NOMO-1 treated with DMSO at 0.1 percent for 48 hours (cell line): ENCODE measurements at regions not wholly inside any gene's neighbourhood (a gene's known extent, or its start where the extent isn't known, plus 50 kb on each side); places are given as distances from the start of the nearest gene placed in this dataset.
A peak's percentile ranks its signal among the peaks of the same experiment; 100 is the strongest.

Source experiments
- DNase-seq: peaks from one replicate; lab custom pipeline; 2025; ENCODE audit not compliant: unreplicated experiment; lab: John Stamatoyannopoulos, UW

DNA sequence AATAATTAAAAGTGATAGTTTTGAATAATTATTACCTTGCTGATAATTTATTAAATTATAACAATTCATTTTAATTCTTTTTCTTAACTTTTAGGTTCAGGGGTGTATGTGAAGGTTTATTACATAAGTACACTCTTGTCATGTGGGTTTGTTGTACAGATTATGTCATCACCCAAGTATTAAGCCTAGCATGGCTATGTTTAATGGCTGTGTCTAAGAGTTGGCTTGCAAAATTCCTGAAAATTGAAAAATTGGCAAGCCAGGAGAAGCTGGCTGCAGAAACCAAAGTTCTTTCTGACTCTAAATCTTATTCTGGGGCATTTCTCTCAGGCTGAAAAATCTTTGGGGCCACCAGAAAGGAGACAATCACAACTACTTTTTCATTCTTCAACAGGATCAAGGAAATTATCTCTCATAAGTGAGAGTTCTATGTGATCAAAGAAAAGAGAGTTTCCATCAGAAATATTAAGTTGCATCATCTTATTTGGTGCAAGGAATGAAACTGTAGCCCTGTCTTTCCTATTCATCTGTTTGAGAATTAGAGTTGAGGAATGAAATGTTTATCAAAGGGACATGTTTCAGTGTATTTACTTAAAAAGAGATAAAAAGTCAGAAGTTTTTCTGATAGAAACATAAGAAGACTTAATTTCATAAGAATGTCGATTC lies 412.1 kb upstream of the CDH2 start:
- no peak for DNase-seq

DNA sequence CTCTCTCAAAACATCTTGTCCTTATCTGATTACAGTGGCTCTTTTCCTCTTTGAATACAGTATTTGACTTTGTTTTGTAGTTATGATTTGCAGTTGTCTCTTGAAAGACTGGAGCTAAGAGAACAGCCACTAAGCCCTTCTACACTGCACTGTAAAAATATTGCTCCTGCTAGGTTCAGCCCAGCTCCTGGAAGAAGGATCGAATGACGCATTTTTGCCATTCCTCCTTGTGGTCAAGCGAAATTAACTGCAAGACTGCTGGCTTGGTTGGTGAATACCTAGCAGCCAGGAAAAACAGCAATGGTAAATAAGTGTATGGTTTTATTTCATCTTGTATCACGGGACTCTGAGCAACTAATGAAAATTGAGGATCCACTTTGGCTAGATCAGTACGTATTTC lies 407.8 kb upstream of the CDH2 start:
- DNase-seq: no peak

- no peak for DNase-seq
These were observed 405.8 kb upstream of the CDH2 start for GRCh38 chr18:28582724-28583123.

- no peak for DNase-seq
These were observed 404.7 kb upstream of the CDH2 start for GRCh38 chr18:28581521-28582071.

DNA sequence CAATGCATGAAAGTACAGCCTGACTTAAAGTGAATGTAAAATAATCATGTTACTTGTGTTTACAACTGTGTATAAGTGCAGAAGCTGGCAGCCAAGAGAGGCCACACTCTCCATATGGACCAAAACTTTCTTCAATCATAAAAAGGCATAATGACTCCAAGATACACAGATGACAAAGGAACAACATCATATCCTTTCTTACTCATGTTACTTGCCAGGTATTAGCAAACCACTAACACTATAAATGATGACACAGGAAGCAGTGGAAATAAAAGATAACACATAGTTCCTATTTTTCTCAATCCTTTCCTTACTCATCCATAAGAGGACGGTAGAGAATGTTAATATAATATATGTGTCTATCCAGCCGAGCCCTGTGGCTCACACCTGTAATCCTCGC lies 400.0 kb upstream of the CDH2 start:
- DNase-seq: no peak

DNA sequence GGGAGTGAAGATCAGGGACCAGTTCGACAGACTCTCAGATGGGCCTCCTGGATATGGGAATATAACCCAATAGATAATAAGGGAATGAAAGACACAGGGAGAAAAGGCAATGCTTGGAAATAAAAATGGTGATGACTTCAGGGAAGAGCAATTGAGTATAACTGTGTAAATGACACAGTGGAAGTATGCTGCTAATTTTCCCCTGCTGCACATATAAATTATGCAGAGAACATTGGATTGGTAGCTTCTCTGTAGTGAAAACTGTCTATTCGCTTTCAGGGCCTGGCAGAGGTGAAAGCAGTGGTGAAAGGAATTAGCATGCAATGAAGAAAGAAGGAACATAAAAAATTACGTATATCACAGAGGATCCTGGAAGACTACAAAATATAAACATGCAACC lies 398.2 kb upstream of the CDH2 start:
- DNase-seq: no peak

GRCh38 chr18:28574175-28574574 lies 397.2 kb upstream of the CDH2 start:
- DNase-seq: no peak

DNA sequence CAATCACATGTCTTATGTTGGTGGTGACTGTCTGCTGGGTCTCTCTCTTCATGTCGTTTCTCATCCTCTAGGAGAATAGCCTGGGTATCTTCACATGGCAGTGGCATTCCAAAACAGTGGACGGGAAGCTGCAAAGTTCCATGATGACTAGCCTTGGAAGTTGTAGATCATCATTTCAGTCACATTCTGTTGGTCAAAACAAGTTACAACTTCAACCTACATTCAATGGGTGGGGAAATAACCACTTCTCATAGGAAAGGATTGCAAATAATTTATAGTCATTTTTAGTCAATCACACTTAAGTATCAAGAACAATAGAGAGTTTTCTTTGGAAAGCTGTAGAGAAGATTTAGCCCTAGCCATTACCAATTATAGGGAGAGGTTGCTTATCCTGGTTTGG lies 395.0 kb upstream of the CDH2 start:
- DNase-seq: no peak

DNA sequence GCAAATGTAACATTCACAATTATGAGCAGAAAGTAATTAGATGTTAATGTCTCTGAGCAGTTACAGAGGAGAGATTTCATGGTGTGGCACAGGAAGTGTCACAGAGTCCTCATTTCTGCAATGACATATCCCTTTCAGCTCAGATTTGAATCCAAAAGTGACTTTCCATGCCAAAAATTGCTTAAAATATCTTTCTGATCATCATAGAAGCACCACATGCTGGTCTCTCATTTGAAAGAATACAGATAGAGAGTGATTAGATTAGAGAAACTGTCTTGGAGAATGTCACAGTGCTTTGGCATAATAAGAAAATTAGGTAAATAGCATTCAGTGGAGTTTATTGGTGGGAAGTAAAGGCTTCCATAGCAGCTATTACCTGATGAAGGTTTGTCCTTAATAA lies 383.4 kb upstream of the CDH2 start:
- no peak for DNase-seq

GRCh38 chr18:28559511-28559910 lies 382.6 kb upstream of the CDH2 start:
- DNase-seq: no peak

- no peak for DNase-seq
These were observed 365.0 kb upstream of the CDH2 start for GRCh38 chr18:28541934-28542333.

GRCh38 chr18:28541276-28541930 lies 364.5 kb upstream of the CDH2 start:
- DNase-seq: no peak

GRCh38 chr18:28529644-28530043 lies 352.7 kb upstream of the CDH2 start:
- no peak for DNase-seq

- DNase-seq: no peak
These were observed 349.3 kb upstream of the CDH2 start for GRCh38 chr18:28526196-28526595.

DNA sequence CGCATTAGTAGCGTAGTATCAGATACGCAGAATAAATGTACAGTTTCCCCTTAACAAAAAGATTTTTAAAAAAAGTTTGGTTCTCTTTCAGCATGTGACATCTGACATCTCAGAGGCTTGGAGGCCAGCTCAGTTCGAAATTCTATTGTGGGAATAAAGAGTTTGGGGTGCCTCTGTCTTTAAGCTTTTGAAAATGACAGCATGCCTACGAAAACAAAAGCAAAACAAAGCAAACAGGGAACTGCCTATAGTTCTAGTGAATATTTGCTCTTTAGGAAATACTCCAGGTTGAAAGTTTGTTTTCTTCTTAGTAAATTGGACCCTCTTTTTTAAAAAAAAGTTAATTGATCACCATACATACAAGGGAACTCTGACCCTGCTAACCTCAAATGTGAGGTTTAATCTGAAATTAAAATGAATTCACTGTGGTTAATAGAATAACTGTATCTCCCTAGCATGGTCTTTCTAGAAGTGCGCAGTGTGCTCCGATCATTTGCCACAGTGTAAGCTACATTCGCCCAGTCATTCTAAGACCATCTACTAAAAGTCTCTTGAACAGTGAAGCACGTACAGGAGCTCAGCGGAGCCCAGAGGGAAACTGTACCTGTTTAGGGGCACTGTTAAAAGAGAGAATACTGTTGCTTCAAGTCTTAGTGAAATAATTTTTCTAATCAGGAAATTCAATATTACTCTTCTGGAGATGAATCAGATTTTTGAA lies 347.0 kb upstream of the CDH2 start:
- no peak for DNase-seq

- no peak for DNase-seq
These were observed 345.3 kb upstream of the CDH2 start for GRCh38 chr18:28522236-28522635.

DNA sequence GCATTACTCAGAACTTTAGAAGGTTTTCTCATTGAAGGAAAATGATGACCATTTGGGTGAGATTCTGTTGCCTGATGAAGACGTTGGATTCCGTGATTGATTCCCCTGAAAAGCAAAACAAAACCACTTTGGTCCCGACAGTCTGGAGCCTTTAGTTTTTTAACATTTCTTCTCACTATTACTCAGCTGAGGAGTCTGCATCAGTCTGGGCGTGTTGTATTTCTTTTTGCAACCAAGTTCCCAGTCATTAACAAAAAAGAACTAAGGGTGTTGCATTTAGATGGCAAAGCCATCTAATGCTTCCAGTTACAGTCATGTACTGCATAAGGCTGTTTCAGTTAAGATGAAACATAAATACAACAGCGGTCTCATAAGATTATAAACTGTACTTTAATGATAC lies 343.1 kb upstream of the CDH2 start:
- DNase-seq: no peak

GRCh38 chr18:28514699-28515098 lies 337.8 kb upstream of the CDH2 start:
- peak; percentile 5 for DNase-seq

DNA sequence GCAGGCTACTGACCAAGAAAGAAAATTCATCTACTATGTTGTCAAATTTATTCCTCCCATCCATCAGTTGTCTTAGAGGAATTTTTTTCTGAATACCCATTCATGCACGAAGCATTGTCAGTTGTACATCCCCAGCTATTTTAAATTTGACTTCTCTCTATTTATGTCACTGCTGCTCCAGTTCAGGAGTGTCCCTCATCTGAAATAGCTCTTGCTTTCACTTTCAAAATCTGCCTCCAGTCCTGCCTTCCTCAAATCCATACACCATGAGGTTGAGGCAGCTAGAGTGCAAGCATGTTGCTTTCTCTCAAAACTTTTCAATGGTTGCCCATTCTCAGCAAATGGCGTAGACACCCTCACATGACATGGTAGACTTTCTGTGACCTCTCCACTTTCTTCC lies 335.4 kb upstream of the CDH2 start:
- no peak for DNase-seq

DNA sequence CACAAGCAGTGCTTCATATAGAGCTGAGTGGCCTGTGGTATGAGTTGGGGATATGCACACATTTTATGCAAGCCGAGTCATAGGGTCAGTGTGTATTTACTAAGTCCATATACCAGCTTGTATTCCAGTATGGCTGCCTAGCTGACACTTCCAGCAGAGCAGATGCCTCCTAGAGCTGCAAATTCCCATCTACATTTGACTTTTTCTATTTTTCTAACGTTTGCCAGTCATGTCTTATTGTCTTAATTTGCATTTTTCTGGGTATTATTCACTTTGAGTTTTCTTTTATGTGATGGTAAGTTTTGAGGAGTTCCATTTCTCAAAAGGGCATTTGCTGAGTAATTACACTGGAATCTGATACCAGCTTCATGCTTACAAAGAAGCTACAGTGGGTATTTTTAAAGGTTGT lies 334.5 kb upstream of the CDH2 start:
- DNase-seq: no peak

DNA sequence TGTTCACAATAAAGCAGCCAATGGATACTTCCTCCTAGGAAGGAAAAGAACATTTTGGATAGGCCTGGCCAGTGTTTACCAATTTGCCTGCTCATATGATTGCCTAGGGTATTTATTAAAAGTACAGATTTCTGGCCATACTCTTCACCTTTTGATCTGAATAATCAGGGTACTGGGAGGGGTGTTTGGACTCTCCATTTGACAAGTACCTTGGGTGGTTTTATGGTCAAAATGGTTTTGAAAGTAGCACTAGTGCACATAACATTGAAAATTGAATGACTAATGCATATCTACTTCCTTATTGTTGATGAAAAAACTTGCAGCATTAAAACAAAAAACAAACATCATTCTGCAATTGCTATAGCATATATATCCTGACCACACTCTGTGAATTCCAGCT lies 333.3 kb upstream of the CDH2 start:
- no peak for DNase-seq

DNA sequence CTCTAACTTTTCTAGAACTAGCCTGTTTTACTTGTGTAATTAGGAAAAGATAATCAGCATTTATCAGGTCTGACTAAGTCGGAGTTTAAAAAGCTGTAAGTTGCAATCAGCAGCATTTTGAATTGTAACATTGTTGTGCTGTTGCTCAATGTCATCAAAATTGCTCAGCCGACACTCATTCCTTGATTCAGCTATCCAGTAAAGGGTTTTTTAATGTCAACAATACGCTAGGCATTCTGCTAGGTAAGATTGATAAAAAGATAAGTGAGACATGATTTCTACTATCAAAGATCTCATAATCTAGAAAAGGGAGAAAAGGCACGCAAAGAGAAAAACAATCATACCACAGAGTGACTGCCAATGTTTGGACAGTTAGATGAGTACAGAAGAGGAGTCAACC lies 327.1 kb upstream of the CDH2 start:
- no peak for DNase-seq
